A549 (cell line): ENCODE measurements at regions not wholly inside any gene's neighbourhood (a gene's known extent, or its start where the extent isn't known, plus 50 kb on each side); places are given as distances from the start of the nearest gene placed in this dataset.

ENCODE experiments used
- EP300 ChIP-seq, 2 experiments: fragments of >200 bp; sonication (Bioruptor Twin); formaldehyde crosslinking; IDR thresholded peaks; 2 replicates in 1 of 2; 3 replicates in 1 of 2; pipeline ENCODE4 v1.6.1; 2016 to 2017
- MAFK ChIP-seq: fragments of 450-650 bp; IDR thresholded peaks from 2 replicates; pipeline ENCODE4 v1.6.1; 2014; ENCODE audit not compliant: partially characterized antibody
- POLR2A ChIP-seq: IDR thresholded peaks from 2 replicates; pipeline ENCODE4 v1.6.1; 2012; ENCODE audit warnings: mild to moderate bottlenecking, low read length
- RCOR1 ChIP-seq: fragments of 150-350 bp; IDR thresholded peaks from 2 replicates; pipeline ENCODE4 v1.6.1; 2014; ENCODE audit warnings: antibody characterized with exemption, low read length, low read depth
- TF ChIP-seq, protein P1 (sequence below): fragments of >200 bp; sonication (Bioruptor Twin); formaldehyde crosslinking; IDR thresholded peaks from 3 replicates; pipeline ENCODE4 v1.5.1; 2016

GRCh38 chr13:55106509-55106908 is 2034.2 kb upstream of the PRR20A start:
- TF ChIP-seq RCOR1 (no peak), EP300 (IDR thresholded peaks at IDR 0.05) (no peak), POLR2A (no peak), MAFK (no peak)
- TF ChIP-seq, protein P1, sequence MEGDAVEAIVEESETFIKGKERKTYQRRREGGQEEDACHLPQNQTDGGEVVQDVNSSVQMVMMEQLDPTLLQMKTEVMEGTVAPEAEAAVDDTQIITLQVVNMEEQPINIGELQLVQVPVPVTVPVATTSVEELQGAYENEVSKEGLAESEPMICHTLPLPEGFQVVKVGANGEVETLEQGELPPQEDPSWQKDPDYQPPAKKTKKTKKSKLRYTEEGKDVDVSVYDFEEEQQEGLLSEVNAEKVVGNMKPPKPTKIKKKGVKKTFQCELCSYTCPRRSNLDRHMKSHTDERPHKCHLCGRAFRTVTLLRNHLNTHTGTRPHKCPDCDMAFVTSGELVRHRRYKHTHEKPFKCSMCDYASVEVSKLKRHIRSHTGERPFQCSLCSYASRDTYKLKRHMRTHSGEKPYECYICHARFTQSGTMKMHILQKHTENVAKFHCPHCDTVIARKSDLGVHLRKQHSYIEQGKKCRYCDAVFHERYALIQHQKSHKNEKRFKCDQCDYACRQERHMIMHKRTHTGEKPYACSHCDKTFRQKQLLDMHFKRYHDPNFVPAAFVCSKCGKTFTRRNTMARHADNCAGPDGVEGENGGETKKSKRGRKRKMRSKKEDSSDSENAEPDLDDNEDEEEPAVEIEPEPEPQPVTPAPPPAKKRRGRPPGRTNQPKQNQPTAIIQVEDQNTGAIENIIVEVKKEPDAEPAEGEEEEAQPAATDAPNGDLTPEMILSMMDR: no peak
